ENCODE measurements at regions not wholly inside any gene's neighbourhood (a gene's known extent, or its start where the extent isn't known, plus 50 kb on each side); places are given as distances from the start of the nearest gene placed in this dataset.
A peak's percentile ranks its signal among the peaks of the same experiment; 100 is the strongest.

DNA sequence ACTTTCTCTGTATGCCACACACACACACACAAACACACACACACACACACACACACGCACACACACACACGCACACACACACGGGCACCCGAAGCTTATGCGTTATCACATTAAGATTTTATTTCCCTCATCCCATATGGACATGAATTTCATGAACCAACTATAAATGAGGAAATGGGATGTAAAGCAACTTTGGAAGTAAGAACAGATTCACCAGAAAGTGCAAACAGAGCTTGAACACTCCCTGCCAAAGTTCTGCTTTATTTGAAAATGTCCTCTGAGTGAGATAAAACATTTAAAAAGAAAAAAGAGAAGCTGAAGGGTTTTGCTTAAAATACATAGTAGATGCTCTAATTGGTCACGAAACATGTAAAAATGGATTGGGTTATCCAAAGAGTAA is 90.4 kb upstream of the OTX2 start:
- DNase-seq = no peak

DNA sequence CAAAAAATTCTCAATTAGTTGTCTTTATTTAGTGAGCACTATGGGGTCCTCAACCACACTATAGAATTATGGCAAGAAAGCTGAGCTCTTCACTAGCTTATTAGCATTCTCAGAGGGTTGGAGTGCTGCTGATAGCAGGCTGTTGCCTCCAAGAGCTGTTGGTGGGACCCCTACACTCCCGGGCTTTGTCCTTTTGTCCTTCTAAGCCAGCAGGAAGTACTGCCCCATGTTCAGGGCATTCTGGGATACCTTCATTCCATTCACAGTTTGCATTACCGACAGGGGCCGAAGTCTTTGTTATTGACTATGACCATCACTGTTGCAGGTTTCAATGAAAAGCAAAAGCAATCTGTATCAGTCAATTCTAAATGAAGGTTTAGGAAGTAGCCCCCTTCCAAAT is 89.5 kb upstream of the OTX2 start:
- DNase-seq = no peak

DNA sequence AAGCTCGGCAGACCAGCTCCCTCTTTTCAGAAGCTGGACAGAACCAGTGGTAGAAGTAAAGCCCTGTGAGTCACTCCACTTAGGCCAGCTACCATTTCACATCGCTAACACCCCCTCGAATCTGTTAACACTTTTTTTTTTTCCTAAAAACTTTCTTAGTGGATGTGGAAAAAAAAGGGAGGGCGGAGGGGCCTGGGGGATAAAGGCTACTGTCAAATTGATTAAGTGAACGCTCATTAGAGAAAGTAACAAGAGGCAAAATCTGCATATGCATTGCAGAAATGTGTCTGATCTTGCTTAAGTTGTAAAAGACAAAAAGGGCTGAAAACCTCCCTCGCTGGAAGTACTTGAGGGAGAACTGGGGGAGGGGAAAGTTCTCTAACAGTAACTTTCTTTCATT is 86.6 kb upstream of the OTX2 start:
- peak; percentile 22 for DNase-seq

DNA sequence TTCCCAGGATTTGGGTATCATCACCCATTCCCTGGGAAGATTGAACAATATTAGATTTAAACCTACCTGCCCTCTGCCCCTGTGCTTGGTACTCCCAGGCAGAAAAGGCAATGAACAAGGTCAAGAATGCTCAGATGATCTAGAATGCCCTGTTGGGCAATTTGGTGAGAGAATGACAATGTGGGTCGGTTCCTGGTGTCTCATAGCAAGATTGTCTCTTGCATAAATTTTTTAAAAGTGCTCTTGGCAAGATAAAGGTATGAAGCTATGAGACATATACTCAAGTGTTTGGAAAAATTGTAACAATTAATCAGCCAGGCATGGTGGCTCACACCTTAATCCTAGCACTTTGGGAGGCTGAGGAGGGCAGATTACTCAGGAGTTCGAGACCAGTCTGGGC is 86.0 kb upstream of the OTX2 start:
- DNase-seq = no peak

DNA sequence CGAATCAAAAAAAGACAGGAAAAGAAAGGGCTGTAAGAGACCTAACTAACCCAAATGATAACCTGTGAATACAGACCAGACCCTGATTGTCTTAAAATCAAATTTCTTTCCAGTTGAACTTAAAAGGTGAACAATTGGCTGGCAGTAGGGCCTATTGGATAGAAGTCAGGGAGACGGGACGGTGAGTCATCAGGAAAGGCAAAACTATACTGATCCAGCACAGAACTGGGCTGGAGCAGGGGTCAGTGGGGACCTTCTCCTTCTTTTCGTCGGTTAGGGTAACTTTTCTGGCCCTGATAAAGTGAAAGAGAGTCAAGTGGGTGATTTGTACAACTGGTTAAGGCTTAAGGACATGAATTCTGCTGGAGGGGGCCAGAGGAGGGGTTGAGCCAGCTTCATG is 84.9 kb upstream of the OTX2 start:
- no peak for DNase-seq

DNA sequence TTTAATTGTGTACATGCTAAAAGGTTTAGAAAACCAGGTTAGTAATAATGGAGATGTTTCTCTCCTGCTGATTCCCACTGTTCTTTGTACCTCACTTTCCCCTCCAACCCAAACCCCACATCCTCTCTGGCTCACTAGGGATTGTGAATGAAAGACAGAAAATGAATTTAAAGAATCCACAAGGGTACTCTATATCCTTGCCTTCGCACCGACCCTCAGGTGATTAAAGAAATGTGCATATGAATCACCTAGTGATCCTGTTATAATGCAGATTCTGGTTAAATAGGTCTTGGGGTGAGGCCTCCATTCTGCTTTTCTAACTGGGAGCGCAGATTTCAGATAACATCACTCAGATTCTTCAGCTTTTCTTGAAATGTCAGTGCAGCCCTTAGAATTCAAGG is 84.3 kb upstream of the OTX2 start:
- no peak for DNase-seq

DNA sequence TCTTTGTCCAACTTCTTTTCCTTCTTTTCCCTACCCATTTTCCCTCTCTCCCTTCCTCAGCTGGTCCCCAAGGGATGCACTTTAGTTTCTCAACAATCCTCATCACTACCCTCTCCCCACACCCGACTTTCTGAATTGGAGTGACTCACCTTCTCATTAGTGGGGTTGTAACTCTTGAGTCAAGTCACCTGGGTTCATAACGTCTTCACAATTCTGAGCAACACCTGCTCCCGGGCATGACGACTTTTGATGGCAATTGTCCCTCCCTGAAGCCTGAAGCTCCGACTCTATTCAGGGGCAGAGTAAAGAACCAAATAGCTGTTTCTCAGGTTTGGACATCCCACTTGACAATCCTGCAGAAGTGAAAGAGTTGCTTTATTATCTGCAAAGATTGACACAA is 82.7 kb upstream of the OTX2 start:
- DNase-seq = no peak

DNA sequence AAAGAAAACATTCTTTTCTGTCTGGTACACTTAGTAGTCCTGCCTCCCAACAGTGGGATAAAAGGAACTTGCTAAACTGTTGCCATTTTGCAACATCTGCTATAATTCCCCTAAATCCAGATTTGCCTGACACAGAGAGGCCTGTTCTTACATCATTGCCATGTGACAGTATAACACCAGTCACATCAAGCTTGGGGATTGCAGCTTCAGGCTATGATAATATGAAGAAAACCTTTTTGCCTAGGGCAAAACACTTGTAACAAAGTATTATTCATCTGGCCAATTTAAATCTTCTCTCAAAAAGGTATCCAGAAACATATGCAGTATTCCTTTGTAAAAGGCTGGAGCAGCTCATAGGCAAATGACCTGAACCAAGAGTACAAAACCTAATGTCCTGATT is 80.9 kb upstream of the OTX2 start:
- peak; percentile 33 for DNase-seq

DNA sequence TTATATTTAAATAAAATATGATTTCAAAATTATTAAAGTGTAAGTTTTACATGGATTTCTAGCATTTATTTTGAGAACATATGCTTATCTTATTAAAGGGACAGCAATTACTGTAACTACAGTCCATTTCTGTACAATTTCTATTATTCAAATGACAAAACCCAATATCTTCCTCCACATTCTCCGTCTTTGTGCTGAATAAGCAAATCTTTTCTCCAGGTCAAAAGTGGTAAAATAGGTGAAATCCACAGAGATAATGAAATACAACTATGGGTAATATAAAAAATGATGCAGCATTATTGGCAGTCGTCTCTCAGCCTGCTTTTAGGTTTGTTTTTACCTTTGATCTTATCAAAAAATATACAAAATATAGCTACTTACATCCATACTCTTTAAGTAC is 79.4 kb upstream of the OTX2 start:
- no peak for DNase-seq

DNA sequence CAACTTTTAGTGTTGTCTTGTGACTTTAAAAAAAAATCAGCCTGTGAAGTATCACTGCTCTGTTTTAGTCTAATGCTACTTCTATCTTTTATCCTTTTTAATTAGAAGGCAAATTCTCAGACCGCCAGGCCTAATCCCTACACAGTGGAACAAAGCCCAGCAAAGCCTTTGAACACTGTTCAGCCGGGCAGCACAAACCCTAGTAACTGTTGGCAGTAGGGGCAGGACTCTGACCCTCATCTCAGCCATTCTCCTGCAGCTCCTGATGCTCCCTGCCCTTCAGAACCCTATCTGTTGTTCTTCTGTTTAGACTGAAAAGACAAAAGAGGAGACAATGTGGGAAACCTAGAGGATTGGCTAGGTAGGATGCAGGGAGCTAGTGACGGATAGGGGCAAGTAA is 78.0 kb upstream of the OTX2 start:
- no peak for DNase-seq

DNA sequence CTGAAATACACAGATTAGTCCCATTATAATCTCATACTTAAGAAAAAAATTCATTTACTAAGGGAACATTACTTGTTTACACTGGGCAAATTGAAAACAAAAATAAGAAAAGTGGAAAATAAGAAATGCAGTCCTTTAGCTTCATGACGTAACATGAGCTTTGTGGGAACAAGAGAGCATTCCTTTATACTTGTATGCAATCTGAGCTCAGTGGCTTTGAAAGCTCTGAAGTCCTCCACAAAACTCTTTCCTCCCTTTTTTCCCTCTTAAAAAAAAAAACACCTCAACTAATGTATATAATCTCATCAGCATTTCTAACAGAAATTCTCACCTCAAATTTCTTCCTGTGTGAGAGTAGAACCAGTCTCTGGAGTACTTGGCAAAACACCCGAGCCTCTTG is 76.9 kb upstream of the OTX2 start:
- DNase-seq = no peak

DNA sequence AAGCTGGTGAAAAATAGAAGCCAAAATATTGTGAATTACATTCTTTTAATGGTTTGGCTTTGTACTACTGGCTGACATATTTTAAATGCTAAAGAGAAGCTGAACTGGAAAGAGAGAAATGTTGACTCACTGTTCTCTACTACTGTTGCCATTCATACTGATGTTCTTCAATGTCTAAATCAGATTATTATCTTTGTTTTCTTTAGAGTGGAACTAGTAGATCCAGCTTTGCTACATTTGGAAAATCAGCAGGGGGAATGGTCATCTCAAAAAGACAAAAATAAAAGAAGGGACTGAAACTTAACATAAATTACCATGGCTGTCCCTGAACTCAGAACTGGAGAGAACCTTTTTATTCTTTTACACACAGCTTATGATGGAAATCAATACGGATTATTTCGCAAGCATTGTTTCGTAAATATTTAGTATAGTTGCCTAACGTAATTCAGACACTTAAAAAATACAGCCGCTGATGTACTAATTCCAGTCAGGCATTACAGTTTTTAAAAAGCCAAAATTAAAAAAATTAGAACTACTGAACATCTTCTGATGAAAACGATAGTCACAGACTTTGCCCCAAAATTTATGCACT is 76.3 kb upstream of the OTX2 start:
- no peak for DNase-seq

DNA sequence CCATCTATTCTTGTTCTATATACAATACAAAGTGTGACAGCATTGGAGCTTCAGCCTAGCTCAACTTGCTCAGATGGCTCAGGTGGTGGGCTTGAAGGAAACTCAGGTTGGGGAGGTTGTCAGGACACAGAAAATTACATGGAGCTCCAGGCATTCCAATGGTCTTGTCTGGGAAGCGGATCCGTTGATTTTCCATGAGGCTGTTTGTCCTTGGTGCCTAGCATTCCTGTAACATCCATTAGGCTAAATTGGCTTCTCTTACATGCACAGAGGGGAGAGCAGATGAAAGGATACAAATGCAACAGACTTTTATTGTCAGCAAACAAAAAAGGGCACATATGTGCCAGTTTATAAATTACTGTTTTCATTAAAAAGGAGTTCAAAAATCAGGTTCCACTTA is 75.5 kb upstream of the OTX2 start:
- DNase-seq = no peak

DNA sequence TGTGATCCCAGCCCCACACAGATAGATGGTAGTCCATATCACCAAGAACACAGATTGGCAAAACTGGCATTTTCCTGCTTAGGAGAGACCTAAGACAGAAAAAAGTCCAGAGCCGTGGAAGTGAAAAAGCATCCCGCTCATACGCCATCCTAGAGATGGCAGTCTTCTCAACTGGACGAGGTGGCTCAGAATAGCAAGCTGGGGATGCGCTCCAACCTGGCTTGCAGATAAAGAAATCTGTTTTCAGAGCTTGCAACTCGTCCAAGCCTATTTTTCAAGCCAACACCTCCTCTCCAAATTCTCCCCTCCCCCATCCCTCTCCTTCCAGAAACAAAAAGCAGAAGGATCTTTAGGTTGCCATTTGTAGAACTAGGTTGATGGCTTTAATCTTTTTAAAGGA is 74.3 kb upstream of the OTX2 start:
- DNase-seq = peak; percentile 20

DNA sequence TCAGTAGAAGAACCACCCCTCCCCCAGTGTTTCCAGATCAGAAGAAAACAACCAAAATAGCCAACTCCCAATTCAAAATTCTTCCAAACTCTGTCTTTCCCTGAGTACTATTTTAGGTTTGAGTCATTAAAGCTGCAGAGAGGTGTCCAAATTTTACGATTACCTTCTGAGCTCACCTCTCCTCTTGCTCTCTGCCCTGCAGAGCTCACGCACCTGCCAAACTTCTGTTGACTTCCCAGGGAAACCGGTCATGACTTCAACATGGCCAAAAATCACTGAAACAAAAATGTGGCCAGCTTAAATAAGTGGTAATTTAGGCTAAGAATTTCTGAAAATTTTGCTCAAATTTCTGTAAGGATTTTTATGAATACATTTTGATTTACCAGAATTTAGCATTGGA is 70.9 kb upstream of the OTX2 start:
- no peak for DNase-seq

DNA sequence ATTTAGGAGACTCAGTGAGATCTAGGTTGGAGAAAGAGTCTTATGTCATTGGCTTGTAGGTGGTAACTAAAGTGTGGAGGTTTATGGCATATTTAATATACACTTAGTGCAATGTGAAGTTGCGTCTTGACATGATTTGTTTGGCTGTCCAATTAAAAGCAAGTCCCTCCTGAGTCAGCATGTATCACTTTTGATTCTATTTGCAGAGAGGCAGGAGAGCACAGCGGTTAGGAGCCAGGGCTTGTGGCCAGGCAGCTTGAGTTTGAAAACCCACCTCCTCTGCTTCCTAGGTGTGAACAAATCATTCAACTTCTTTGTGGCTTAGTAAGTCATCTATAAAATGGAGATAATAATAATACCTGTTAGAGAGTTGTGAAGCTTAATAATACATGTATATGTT is 68.5 kb upstream of the OTX2 start:
- DNase-seq = no peak

DNA sequence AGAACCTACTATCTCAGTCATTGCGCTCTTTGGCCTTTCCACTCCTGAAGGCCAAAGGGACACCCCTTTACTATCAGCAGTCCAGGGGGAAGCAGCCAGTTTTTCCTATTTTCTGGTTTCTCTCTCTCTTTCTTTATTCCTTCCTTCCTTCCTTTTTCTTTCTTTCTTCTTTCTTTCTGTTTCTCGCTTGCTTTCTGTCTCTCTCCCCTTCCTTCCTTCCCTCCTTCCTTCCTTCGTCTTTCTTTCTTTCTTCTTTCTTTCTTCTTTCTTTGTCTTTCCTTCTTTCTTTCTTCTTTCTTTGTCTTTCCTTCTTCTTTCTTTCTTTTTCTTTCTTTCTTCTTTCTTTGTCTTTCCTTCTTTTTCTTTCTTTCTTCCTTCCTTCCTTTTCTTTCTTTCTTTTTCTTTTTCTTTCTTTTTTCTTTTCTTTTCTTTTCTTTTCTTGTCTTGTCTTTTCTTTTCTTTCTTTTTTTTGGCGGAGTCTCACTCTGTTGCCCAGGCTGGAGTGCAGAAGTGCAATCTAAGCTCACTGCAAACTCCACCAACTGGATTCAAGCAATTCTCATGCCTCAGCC is 64.9 kb upstream of the OTX2 start:
- no peak for DNase-seq

DNA sequence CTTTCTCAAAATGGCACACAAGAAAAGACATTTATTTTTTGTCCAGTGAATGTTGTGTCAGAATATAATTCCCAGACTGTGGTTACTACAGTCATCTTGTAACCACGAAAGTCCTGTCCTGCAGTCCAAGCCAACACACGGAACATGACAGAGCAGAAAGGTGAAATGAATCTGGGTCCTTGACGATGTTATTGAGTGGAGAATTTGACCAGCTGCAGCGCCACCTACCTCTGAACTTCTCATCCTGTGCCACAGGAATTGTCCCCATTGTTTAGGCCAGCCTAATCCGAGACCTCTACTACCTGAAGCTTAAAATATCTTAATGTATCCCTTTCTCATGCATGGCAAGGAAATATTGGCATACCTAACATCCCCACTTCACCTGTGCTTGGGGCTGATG is 64.1 kb upstream of the OTX2 start:
- DNase-seq = no peak

DNA sequence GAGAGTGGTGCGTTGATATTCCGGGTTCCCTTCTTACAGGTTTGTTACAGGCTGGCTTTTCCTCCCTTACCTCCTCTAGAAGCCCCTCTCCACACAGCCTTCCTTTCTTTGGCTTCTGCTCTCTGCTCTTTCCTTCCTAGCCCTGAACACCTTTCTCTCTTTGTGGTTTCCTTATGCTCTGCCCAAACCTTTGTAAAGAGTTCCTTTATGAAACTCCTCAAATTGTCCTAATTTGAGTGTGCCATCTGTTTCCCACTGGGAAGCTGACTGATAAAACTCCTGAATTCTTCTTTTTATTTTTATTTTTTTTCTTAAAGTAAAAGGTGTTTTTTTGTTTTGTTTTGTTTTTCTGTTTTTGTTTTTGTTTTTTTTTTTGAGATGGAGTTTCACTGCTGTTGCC is 60.1 kb upstream of the OTX2 start:
- no peak for DNase-seq

DNA sequence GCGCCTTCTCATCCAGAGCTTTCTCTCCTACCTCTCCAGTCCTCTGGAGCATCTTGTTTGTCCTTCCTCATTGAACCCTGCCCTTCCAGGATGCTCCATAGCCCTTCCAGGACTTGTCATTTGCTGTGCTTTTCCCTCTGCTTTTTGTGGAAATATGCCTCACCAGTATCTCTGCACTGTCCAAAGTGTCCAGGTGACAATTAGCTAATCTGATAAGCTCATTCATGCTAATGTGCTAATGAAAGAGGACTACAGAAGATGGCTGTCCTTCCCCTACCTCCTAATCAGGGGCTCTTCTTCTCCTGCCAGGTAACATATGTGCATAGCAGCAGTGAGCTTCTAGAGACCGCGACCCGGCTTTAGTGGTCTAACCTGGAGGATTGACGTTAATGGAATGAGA is 58.4 kb upstream of the OTX2 start:
- no peak for DNase-seq

DNA sequence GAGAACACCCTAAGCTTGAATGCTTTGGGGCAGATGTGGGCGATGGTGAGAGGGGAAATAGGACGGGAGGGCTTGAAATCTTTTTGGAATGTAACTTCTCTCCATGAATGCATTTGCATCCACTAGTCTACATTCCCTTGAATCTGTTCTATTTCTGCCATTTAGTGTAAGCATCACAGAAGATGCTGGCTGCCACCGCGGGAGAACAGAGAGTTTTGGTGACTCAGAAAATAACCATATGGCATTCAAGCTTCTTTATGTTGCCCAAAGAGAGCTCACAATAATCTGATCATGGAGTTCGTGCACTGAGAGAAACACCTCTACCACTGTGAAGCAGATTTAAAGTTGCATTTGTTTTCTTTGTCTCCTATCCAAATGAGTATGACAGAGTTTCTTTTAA is 52.6 kb upstream of the OTX2 start:
- no peak for DNase-seq

DNA sequence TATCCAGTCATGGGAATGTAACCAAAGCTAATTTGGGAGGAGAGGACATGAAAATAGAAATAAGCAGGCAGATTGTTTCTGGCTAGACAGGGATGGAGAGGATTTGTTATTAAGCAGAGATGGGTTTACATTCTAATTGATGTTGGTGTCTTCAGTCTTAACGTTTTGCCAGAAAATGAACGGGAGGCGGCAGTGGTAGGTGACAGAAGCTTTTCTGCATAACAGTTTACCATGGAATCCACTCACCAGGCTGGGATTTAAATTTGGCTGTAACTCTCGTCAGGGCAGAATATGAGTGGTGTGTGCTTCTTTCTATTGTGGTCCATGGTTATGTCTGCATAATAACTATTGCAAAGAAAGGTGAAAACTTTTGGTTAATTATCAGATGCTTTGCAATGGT is 50.2 kb upstream of the OTX2 start:
- DNase-seq = no peak

All from midbrain (tissue), 1 donor.